GDM1 (cell line): ENCODE measurements at regions not wholly inside any gene's neighbourhood (a gene's known extent, or its start where the extent isn't known, plus 50 kb on each side); places are given as distances from the start of the nearest gene placed in this dataset.

Experiments used
- DNase-seq: peaks from one replicate; lab custom pipeline; 2025; lab: John Stamatoyannopoulos, UW

DNA sequence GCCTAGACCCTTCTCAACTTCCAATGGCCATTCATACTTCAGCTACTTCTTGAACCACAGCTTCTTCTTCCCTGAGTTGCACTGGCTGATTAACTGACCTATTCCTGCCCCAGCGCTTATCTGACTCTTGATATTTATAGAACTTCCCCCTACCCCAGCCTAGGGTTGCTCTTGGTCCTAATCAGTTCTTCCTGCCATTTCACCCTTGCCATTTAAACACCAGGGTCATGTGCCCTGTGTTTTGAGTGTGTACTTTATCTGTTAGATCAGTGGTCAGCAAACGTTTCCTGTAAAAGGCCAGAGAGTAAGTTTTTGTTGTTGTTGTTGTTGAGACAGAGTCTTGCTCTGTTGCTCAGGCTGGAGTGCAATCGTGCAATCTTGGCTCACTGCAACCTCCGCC lies 82.4 kb upstream of the COX10 start:
- no peak for DNase-seq

DNA sequence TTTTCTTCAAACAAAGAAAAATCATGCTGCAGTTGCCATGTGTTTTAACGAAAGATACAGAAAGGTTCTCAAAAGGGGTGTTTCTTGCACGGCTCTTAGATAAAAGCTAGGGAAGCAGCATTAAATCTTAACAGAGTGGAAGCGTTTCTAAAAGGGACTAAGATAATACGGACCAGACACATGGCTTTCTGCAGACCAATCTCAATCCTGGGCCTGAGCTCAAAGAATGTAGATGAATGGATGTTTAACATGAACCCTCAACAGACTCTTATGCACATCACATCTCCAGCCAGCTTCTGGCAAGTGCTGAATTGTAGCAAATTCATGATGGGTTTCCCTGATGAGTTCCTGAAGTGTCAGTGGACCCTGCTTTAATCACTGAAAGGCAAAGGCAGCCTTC lies 80.2 kb upstream of the COX10 start:
- DNase-seq = no peak

DNA sequence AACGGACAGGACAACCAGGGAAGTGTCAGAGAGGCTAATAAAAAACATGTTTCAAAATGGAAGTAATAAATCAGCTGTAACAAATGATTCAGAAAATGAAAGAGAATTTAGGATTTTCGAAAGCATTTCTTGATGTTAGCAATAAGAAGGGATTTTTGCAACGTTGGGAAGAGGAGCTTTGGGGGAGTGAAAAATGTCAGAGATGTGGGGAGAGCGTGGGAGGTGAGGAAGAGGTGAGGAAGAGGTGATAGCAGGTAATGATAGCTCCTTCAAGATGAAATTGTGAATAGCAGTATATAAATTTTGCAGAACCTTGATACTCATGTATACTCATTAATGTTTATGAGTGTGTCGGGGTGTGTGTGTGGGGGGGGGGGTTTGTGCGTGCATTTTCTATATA lies 76.2 kb upstream of the COX10 start:
- DNase-seq = no peak

- no peak for DNase-seq
These were observed 75.3 kb upstream of the COX10 start for GRCh38 chr17:13994050-13994449.

- DNase-seq = no peak
These were observed 73.4 kb upstream of the COX10 start for GRCh38 chr17:13995856-13996271.

DNA sequence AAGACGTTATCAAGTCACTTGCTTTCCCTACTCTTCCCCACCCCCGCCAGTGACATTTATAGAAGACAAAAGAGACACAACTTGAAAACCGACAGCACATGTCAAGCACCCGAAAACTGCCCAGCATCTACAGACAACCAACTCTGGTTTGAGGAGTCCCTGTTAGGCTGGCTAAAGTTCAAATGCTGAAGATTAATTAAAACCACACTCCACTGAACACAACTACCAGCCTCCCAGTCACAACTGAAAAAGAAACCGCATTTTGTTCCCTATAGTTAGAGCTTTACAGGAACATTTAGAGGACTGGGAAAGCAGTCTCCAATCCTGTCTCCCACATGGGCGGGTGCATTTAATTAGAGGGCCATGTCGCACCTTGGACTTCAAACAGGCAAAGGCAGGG lies 73.0 kb upstream of the COX10 start:
- DNase-seq = no peak

DNA sequence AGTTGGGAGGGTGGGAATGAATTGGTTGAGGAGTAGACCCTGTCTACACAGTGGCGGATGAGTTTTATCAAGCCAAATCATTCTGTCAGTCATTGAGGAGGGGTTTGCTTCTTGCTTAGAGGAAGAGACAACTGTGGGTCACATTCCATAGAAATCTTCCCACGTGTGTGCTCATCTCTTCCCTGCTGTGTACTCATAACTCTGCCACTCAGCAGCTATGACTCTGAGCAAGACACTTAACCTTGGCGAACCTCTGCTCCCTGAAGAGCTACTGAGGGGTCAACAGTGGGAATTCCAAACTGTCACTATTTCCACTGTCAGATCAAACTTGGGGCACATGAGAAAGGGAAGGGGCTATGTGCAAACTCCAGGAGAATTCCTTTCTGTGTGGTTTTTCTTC lies 72.6 kb upstream of the COX10 start:
- DNase-seq = no peak

DNA sequence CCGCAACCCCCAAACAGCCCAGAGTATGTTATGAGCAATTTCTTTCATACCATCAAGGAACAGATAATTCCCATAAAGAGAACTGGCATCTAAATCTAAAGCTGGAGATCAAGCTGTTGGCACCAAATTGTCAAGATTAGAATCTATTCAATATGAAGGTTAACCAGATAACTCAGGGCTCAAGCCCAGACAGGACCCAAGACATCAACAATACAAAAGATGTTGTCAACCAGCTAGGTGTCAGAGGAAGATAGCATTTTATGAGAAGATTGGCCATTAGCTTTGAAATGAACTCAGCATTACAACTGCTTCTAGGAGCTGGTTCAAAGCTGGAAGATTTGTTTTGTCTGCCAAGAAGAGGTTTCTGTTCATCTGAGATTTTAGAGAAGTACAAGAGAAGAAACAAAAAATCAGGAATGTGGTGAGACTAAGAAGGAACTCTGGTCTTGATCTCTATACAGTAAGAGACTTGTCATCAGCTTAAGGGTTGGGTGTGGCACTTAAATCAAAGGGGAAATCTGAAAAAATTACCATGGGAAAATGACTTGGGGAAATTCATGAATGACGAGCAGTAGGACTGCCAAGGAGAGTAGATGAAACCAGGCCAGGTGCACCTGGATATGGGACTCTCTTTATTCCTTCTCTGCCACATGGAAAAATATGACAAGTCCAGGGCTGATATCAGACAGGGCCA lies 64.2 kb upstream of the COX10 start:
- no peak for DNase-seq

- DNase-seq = no peak
These were observed 62.9 kb upstream of the COX10 start for GRCh38 chr17:14006249-14006942.

DNA sequence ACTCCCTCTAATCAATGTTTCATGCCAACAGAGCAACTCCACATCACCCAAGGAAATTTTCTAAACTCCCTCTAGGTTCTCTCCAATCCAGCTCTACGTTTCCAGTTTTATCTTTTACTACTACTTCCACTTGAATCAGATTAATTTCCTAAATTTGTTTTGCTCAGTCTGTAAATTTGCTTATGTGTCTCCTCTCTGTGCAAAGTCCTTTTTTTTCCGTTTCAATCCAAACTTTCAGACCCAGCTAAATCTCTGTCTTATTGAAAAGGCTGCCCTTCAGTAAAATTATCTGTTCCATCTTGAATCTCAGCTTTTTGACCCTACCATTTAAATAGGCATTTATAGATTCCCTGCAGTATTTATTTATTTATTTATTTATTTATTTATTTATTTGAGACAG lies 61.4 kb upstream of the COX10 start:
- DNase-seq = no peak

- DNase-seq = no peak
These were observed 58.1 kb upstream of the COX10 start for GRCh38 chr17:14011036-14011692.

DNA sequence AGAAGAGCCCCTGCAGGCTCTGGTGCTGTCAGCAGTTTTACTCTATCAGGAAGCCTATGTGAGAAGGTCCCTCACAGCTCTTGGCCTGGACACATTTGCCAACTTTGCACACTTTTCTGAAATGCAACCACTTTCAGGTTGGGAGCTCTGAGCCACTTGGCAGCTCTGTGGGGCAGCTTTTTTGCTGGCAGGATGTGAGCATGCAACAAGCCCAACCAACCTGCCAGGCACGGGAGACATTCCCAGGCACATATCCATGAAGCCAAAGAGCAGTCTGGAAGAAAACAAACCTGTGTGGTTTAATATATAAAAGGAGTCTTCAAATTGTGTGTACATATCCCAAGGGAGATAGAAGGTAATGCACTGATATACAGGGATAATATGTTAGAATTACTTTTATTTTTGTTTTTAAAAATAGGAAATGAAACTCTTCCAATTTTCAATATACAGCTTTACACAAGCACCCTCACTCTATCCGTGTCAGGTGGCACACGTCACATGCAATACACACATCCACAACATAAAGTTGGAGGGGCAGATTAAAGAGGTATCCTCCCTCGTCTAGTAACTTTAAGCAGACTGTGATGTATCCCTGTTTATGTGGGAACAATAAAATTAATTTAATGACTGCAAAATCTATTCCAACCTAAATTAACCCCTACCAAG lies 57.4 kb upstream of the COX10 start:
- DNase-seq = no peak

GRCh38 chr17:14014657-14015056 lies 54.6 kb upstream of the COX10 start:
- no peak for DNase-seq

GRCh38 chr17:14015271-14015670 lies 54.0 kb upstream of the COX10 start:
- no peak for DNase-seq

DNA sequence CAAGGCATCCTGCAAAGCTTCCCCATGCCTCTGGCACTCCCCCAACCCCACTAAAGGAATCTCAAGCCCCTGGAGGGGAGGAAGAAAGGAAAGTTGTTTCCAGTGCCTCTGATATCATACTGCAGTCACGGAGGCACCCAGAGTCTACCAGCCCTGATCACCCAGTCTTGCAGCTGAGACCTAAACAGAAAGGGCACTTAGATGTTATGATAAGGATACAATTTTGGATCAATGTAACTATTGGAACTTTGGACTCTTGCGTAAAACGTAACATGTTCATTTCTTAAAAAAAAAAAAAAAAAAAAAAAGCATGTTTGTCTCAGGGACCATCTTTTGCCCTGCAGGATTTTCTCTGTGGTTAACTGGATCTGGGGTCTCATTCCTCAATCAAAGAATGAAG lies 52.4 kb upstream of the COX10 start:
- no peak for DNase-seq

DNA sequence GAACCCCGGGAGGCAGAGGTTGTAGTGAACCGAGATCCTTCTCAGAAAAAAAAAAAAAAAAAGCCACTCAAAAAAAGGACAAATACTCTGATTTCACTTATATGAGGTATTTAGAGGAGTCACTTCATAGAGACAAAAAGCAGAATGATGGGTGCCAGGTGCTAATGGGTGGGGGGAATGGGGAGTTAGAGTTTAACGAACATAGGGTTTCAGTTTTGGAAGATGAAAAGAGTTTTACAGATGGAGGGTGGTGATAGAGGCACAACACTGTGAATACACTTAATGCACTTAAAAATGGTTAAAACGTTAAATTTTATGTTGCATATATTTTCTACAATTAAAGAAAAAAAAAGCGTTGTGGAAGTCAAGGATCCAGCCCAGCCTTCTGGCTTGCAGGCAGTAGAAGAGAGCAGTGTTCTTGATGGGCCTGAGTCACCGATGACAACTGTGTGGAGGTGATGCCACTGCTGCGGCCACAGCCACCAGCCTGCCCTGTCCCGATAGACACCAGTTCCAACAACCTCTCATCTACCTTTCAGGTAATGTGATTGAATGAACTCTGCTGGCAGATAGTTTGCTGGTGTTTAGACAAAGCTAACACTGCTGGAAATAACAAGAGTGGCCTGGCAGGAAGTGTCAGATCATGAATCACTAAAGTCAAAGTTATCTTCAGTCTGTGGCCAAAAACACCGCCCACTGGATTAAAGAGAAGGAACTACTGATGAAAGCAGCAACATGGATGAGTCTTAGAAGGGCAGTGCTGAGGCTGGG lies 49.9 kb upstream of the COX10 start:
- no peak for DNase-seq
